ENCODE measurements at regions not wholly inside any gene's neighbourhood (a gene's known extent, or its start where the extent isn't known, plus 50 kb on each side); places are given as distances from the start of the nearest gene placed in this dataset.

- Histone ChIP-seq H3K36me3 (ENCODE audit: insufficient read depth, low read length) (no peaks in the 10 kb centered on the region), H3K9me3 (replicated peaks; ENCODE audit: low read length) (no peaks in the 10 kb centered on the region), H3K4me1 (ENCODE audit: control insufficient read depth, insufficient read depth, low read length) (no peaks in the 10 kb centered on the region), H3K9ac (ENCODE audit: low read depth, low read length) (no peak overlapping the region), H3K4me2 (ENCODE audit: low read length) (no peak overlapping the region), H3K4me3 (ENCODE audit: low read length) (no peak overlapping the region), H3K27me3 (ENCODE audit: control insufficient read depth, insufficient read depth, low read length) (no peaks in the 10 kb centered on the region)
Observed at GRCh38 chr15:95923792-95924191, 406.7 kb upstream of the NR2F2 start.

- Histone ChIP-seq H3K4me3 (ENCODE audit: low read length) (no peak overlapping the region), H3K36me3 (ENCODE audit: insufficient read depth, low read length) (no peaks in the 10 kb centered on the region), H3K9ac (ENCODE audit: low read depth, low read length) (no peak overlapping the region), H3K9me3 (replicated peaks; ENCODE audit: low read length) (no peaks in the 10 kb centered on the region), H3K4me1 (ENCODE audit: control insufficient read depth, insufficient read depth, low read length) (peaks cover 16% of the 10 kb centered on the region), H3K4me2 (ENCODE audit: low read length) (no peak overlapping the region), H3K27me3 (ENCODE audit: control insufficient read depth, insufficient read depth, low read length) (no peaks in the 10 kb centered on the region)
Observed at GRCh38 chr15:95928822-95929221, 401.7 kb upstream of the NR2F2 start.

GRCh38 chr15:95929232-95929846 is 401.2 kb upstream of the NR2F2 start:
- Histone ChIP-seq H3K4me2 (ENCODE audit: low read length) (no peak overlapping the region), H3K9me3 (replicated peaks; ENCODE audit: low read length) (no peaks in the 10 kb centered on the region), H3K27me3 (ENCODE audit: control insufficient read depth, insufficient read depth, low read length) (no peaks in the 10 kb centered on the region), H3K4me3 (ENCODE audit: low read length) (no peak overlapping the region), H3K4me1 (ENCODE audit: control insufficient read depth, insufficient read depth, low read length) (peaks cover 16% of the 10 kb centered on the region), H3K9ac (ENCODE audit: low read depth, low read length) (no peak overlapping the region), H3K36me3 (ENCODE audit: insufficient read depth, low read length) (no peaks in the 10 kb centered on the region)

GRCh38 chr15:95930659-95931375 is 399.7 kb upstream of the NR2F2 start:
- Histone ChIP-seq H3K27me3 (ENCODE audit: control insufficient read depth, insufficient read depth, low read length) (no peaks in the 10 kb centered on the region), H3K4me1 (ENCODE audit: control insufficient read depth, insufficient read depth, low read length) (peaks cover 16% of the 10 kb centered on the region), H3K4me3 (ENCODE audit: low read length) (no peak overlapping the region), H3K9ac (ENCODE audit: low read depth, low read length) (no peak overlapping the region), H3K9me3 (replicated peaks; ENCODE audit: low read length) (no peaks in the 10 kb centered on the region), H3K36me3 (ENCODE audit: insufficient read depth, low read length) (no peaks in the 10 kb centered on the region), H3K4me2 (ENCODE audit: low read length) (no peak overlapping the region)

GRCh38 chr15:95931619-95932018 is 398.9 kb upstream of the NR2F2 start:
- Histone ChIP-seq H3K36me3 (ENCODE audit: insufficient read depth, low read length) (no peaks in the 10 kb centered on the region), H3K4me1 (ENCODE audit: control insufficient read depth, insufficient read depth, low read length) (peaks cover 16% of the 10 kb centered on the region), H3K9ac (ENCODE audit: low read depth, low read length) (no peak overlapping the region), H3K4me2 (ENCODE audit: low read length) (no peak overlapping the region), H3K9me3 (replicated peaks; ENCODE audit: low read length) (no peaks in the 10 kb centered on the region), H3K27me3 (ENCODE audit: control insufficient read depth, insufficient read depth, low read length) (no peaks in the 10 kb centered on the region), H3K4me3 (ENCODE audit: low read length) (no peak overlapping the region)

GRCh38 chr15:95932141-95932540 is 398.4 kb upstream of the NR2F2 start:
- Histone ChIP-seq H3K4me3 (ENCODE audit: low read length) (no peak overlapping the region), H3K9ac (ENCODE audit: low read depth, low read length) (no peak overlapping the region), H3K4me1 (ENCODE audit: control insufficient read depth, insufficient read depth, low read length) (peaks cover 16% of the 10 kb centered on the region), H3K27me3 (ENCODE audit: control insufficient read depth, insufficient read depth, low read length) (no peaks in the 10 kb centered on the region), H3K9me3 (replicated peaks; ENCODE audit: low read length) (no peaks in the 10 kb centered on the region), H3K4me2 (ENCODE audit: low read length) (no peak overlapping the region), H3K36me3 (ENCODE audit: insufficient read depth, low read length) (no peaks in the 10 kb centered on the region)

- Histone ChIP-seq H3K36me3 (ENCODE audit: insufficient read depth, low read length) (no peaks in the 10 kb centered on the region), H3K4me3 (ENCODE audit: low read length) (no peak overlapping the region), H3K9ac (ENCODE audit: low read depth, low read length) (no peak overlapping the region), H3K27me3 (ENCODE audit: control insufficient read depth, insufficient read depth, low read length) (no peaks in the 10 kb centered on the region), H3K4me1 (ENCODE audit: control insufficient read depth, insufficient read depth, low read length) (peaks cover 16% of the 10 kb centered on the region), H3K9me3 (replicated peaks; ENCODE audit: low read length) (no peaks in the 10 kb centered on the region), H3K4me2 (ENCODE audit: low read length) (no peak overlapping the region)
Observed at GRCh38 chr15:95932676-95933075, 397.8 kb upstream of the NR2F2 start.

- Histone ChIP-seq H3K9me3 (replicated peaks; ENCODE audit: low read length) (no peaks in the 10 kb centered on the region), H3K27me3 (ENCODE audit: control insufficient read depth, insufficient read depth, low read length) (no peaks in the 10 kb centered on the region), H3K9ac (ENCODE audit: low read depth, low read length) (no peak overlapping the region), H3K4me3 (ENCODE audit: low read length) (no peak overlapping the region), H3K4me2 (ENCODE audit: low read length) (no peak overlapping the region), H3K4me1 (ENCODE audit: control insufficient read depth, insufficient read depth, low read length) (peaks cover 15% of the 10 kb centered on the region), H3K36me3 (ENCODE audit: insufficient read depth, low read length) (no peaks in the 10 kb centered on the region)
Observed at GRCh38 chr15:95935852-95936251, 394.6 kb upstream of the NR2F2 start.

GRCh38 chr15:95937128-95937528 is 393.4 kb upstream of the NR2F2 start:
- Histone ChIP-seq H3K4me3 (ENCODE audit: low read length) (no peak overlapping the region), H3K9ac (ENCODE audit: low read depth, low read length) (no peak overlapping the region), H3K9me3 (replicated peaks; ENCODE audit: low read length) (no peaks in the 10 kb centered on the region), H3K27me3 (ENCODE audit: control insufficient read depth, insufficient read depth, low read length) (no peaks in the 10 kb centered on the region), H3K4me1 (ENCODE audit: control insufficient read depth, insufficient read depth, low read length) (peaks cover 10% of the 10 kb centered on the region), H3K4me2 (ENCODE audit: low read length) (no peak overlapping the region), H3K36me3 (ENCODE audit: insufficient read depth, low read length) (no peaks in the 10 kb centered on the region)

- Histone ChIP-seq H3K27me3 (ENCODE audit: control insufficient read depth, insufficient read depth, low read length) (no peaks in the 10 kb centered on the region), H3K9ac (ENCODE audit: low read depth, low read length) (no peak overlapping the region), H3K4me1 (ENCODE audit: control insufficient read depth, insufficient read depth, low read length) (no peaks in the 10 kb centered on the region), H3K36me3 (ENCODE audit: insufficient read depth, low read length) (no peaks in the 10 kb centered on the region), H3K9me3 (replicated peaks; ENCODE audit: low read length) (no peaks in the 10 kb centered on the region), H3K4me3 (ENCODE audit: low read length) (no peak overlapping the region), H3K4me2 (ENCODE audit: low read length) (no peak overlapping the region)
Observed at GRCh38 chr15:95940431-95940985, 390.0 kb upstream of the NR2F2 start.

- no peaks in the 10 kb centered on the region for H3K4me1 ChIP-seq (ENCODE audit: control insufficient read depth, insufficient read depth, low read length)
- no peak overlapping the region for H3K9ac ChIP-seq (ENCODE audit: low read depth, low read length)
- no peaks in the 10 kb centered on the region for H3K27me3 ChIP-seq (ENCODE audit: control insufficient read depth, insufficient read depth, low read length)
- no peak overlapping the region for H3K4me3 ChIP-seq (ENCODE audit: low read length)
- H3K9me3 ChIP-seq (replicated peaks; ENCODE audit: low read length): no peaks in the 10 kb centered on the region
- H3K36me3 ChIP-seq (ENCODE audit: insufficient read depth, low read length): no peaks in the 10 kb centered on the region
- no peak overlapping the region for H3K4me2 ChIP-seq (ENCODE audit: low read length)
Observed at GRCh38 chr15:95944193-95944592, 386.3 kb upstream of the NR2F2 start.
